Stomach (tissue), 8 donors: ENCODE measurements at regions not wholly inside any gene's neighbourhood (a gene's known extent, or its start where the extent isn't known, plus 50 kb on each side); places are given as distances from the start of the nearest gene placed in this dataset.
A peak's percentile ranks its signal among the peaks of the same experiment; 100 is the strongest.

ENCODE experiments used
- DNase-seq, 2 donors: peaks; one replicate each; pipeline versions ENCODE4 v3.0.0 to v3.0.0-alpha.2; 2013 to 2019
- H3K27ac ChIP-seq, 5 donors: fragments of 200-600 bp in 4 of 5; sonication (generic) in 4 of 5; one replicate each; pipeline ENCODE4 v1.5.1; 2013 to 2019; ENCODE audit warnings: mild to moderate bottlenecking in 1 of 5, moderate library complexity in 1 of 5
- H3K27me3 ChIP-seq, 3 donors: fragments of 200-600 bp; sonication (generic); one replicate each; pipeline ENCODE4 v1.5.1; 2017 to 2019; ENCODE audit warnings: mixed run types in 1 of 3
- H3K36me3 ChIP-seq, 4 donors: fragments of 200-600 bp; sonication (generic); 1 replicate in 3 of 4; 2 replicates in 1 of 4; pipeline ENCODE4 v1.5.1; 2016 to 2019
- H3K4me1 ChIP-seq, 4 donors: fragments of 200-600 bp; sonication (generic); one replicate each; pipeline ENCODE4 v1.5.1; 2016 to 2019
- H3K4me3 ChIP-seq, 4 donors: fragments of 200-600 bp; sonication (generic) in 3 of 4; one replicate each; pipeline ENCODE4 v1.5.1; 2016 to 2019; ENCODE audit warnings: mild to moderate bottlenecking in 1 of 4
- H3K9me3 ChIP-seq, 4 donors: fragments of 200-600 bp; sonication (generic); one replicate each; pipeline ENCODE4 v1.5.1; 2016 to 2019
- CTCF ChIP-seq, 7 experiments: fragments of 450-650 bp in 4 of 7; fragments of 200-600 bp in 3 of 7; sonication (generic) in 3 of 7; IDR thresholded peaks; one replicate each; pipeline ENCODE4 v1.5.1; 2016 to 2019; ENCODE audit warnings: antibody characterized with exemption in 7 of 7, control low read depth in 2 of 7, mild to moderate bottlenecking in 1 of 7
- EP300 ChIP-seq: sonication (generic); formaldehyde crosslinking; IDR thresholded peaks from one replicate; pipeline ENCODE4 v1.6.1; 2017; ENCODE audit warnings: antibody characterized with exemption
- POLR2A ChIP-seq, 4 donors: fragments of 450-650 bp; IDR thresholded peaks; one replicate each; pipeline ENCODE4 v1.6.1; 2016; ENCODE audit warnings: antibody characterized with exemption in 4 of 4, control low read depth in 2 of 4, mild to moderate bottlenecking in 1 of 4, moderate library complexity in 1 of 4
- POLR2AphosphoS5 ChIP-seq, 3 donors: sonication (generic); formaldehyde crosslinking; IDR thresholded peaks; one replicate each; pipeline ENCODE4 v1.6.1; 2016; ENCODE audit warnings: antibody characterized with exemption in 3 of 3
- WGBS, 5 donors: extraction: QIAGEN DNeasy Blood & Tissue Kit in 3 of 5; methylation state at CpG; one replicate each; pipeline versions ENCODE4 v1.1.5 to v1.1.7; 2013 to 2018; 5-methylcytosine and 5-hydroxymethylcytosine counted together
- intact Hi-C: fragments of 100-400 bp; cut with DNase I; formaldehyde crosslinking; loops from one replicate; pipeline ENCODE4 v1.15.1; 2023; ENCODE audit warnings: low total_unique reads
- donor health status: healthy with polysubstance abuse.
- donor health status: Bipolar disorder and iron deficiency.
- donor health status: healthy.

- Histone ChIP-seq H3K27ac (peak overlapping the region in 1 of 5 donors; percentile 55), H3K36me3 (no peaks in the 10 kb centered on the region), H3K9me3 (no peaks in the 10 kb centered on the region), H3K4me1 (peaks cover 3 to 18% (median 9%) of the 10 kb centered on the region in 4 donors), H3K4me3 (no peak overlapping the region), H3K27me3 (no peaks in the 10 kb centered on the region)
- DNase-seq, result peak in 1 of 2 donors; percentile 30
- intact Hi-C loops, result no loop called here
- TF ChIP-seq POLR2A (IDR thresholded peaks at IDR 0.05), result no peak
- TF ChIP-seq CTCF (IDR thresholded peaks at IDR 0.05), result no peak
- TF ChIP-seq EP300, result no peak
- no peak for TF ChIP-seq POLR2AphosphoS5 (IDR thresholded peaks at IDR 0.05)
- 70 to 79% (median 76%) methylated on average over 14 of the region's 14 CpGs for WGBS, 5 donors
Observed at GRCh38 chr13:109687559-109688448, 98.6 kb downstream of the IRS2 start.

- Histone ChIP-seq H3K9me3 (no peaks in the 10 kb centered on the region), H3K36me3 (no peaks in the 10 kb centered on the region), H3K4me1 (peaks cover 3 to 18% (median 9%) of the 10 kb centered on the region in 4 donors), H3K4me3 (peak overlapping the region in 3 of 4 donors; percentile 2 to 12 (median 11)), H3K27ac (peak overlapping the region; percentile 67 to 89 (median 75)), H3K27me3 (no peaks in the 10 kb centered on the region)
- no peak for DNase-seq
- TF ChIP-seq CTCF (IDR thresholded peaks at IDR 0.05) (no peak), EP300 (no peak), POLR2A (IDR thresholded peaks at IDR 0.05) (no peak), POLR2AphosphoS5 (IDR thresholded peaks at IDR 0.05) (no peak)
- WGBS, 5 donors, result 27 to 55% (median 36%) methylated on average over 9 of the region's 9 CpGs
- intact Hi-C loops, result no loop called here
Observed at GRCh38 chr13:109685203-109685602, 101.2 kb downstream of the IRS2 start.

- H3K4me1 ChIP-seq, result peaks cover 3 to 18% (median 9%) of the 10 kb centered on the region in 4 donors
- WGBS, 5 donors, result 24 to 39% (median 27%) methylated on average over 9 of the region's 9 CpGs
- peak overlapping the region; percentile 67 to 89 (median 75) for H3K27ac ChIP-seq
- H3K27me3 ChIP-seq, result no peaks in the 10 kb centered on the region
- DNase-seq, result peak; percentile 72 to 88
- peak overlapping the region in 3 of 4 donors; percentile 2 to 12 (median 11) for H3K4me3 ChIP-seq
- TF ChIP-seq POLR2A (IDR thresholded peaks at IDR 0.05) (no peak), POLR2AphosphoS5 (IDR thresholded peaks at IDR 0.05) (peak in 2 of 3 donors; percentile 57 to 63)
- no peaks in the 10 kb centered on the region for H3K36me3 ChIP-seq
- no peaks in the 10 kb centered on the region for H3K9me3 ChIP-seq
- intact Hi-C loops, result no loop called here
Observed at GRCh38 chr13:109684824-109685202, 101.6 kb downstream of the IRS2 start.

- Histone ChIP-seq H3K4me3 (peak overlapping the region in 1 of 4 donors; percentile 2), H3K27me3 (no peaks in the 10 kb centered on the region), H3K4me1 (peaks cover 3 to 18% (median 9%) of the 10 kb centered on the region in 4 donors), H3K27ac (peak overlapping the region; percentile 67 to 89 (median 75)), H3K36me3 (no peaks in the 10 kb centered on the region), H3K9me3 (no peaks in the 10 kb centered on the region)
- intact Hi-C loops, result no loop called here
- TF ChIP-seq EP300 (no peak), CTCF (IDR thresholded peaks at IDR 0.05) (no peak), POLR2AphosphoS5 (IDR thresholded peaks at IDR 0.05) (no peak), POLR2A (IDR thresholded peaks at IDR 0.05) (no peak)
- DNase-seq, result peak in 1 of 2 donors; percentile 60
- WGBS, 5 donors, result 48 to 68% (median 58%) methylated on average over 7 of the region's 7 CpGs
Observed at GRCh38 chr13:109684084-109684823, 102.1 kb downstream of the IRS2 start.
